DMS114 treated with DMSO at 0.1 percent for 48 hours (cell line): ENCODE measurements at regions not wholly inside any gene's neighbourhood (a gene's known extent, or its start where the extent isn't known, plus 50 kb on each side); places are given as distances from the start of the nearest gene placed in this dataset.
"Not testable (repeated sequence)": the region's sequence is repeated elsewhere in the genome, so short reads cannot be mapped to it uniquely, and the experiment has no call there.

Source experiments
- DNase-seq: peaks from one replicate; lab custom pipeline; 2025; ENCODE audit not compliant: unreplicated experiment; lab: John Stamatoyannopoulos, UW

DNA sequence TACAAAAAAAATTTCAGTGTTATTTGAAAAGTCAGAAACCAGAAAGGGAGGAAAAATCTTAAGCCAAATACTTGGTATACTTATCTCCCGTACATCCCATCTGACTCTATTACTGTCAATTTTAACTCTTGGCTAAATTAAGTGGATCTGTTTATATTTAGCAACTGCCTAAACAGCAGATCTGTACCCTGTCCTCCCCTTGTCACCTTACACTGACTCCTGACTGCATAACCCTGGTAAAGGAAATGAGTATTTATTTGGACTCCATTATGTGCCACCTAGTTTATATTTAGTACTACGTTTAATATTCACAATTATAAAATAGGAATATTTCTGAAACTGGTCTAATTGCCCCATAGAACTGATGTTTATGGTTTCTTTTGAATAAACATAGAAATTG lies 730.2 kb upstream of the GJE1 start:
- DNase-seq = peak; percentile 73

DNA sequence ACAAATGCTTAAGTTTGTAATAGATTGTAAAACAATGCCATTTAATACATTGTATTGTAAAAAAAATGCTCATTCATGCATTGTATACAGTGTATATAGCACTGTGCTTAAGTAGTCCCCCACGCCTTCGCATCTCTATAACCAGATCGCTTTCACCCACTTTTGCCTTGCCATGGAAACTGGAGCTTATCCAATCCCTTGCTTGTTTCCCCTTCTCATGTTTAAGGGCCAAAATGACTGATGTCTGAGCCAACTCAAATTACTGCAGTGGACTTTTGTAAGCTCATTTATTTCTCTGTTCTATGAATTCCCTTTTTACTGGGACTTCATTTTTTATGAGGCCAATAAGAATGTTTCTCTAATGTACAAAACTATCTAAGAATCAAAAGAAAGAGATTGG lies 730.9 kb upstream of the GJE1 start:
- DNase-seq = peak; percentile 90

DNA sequence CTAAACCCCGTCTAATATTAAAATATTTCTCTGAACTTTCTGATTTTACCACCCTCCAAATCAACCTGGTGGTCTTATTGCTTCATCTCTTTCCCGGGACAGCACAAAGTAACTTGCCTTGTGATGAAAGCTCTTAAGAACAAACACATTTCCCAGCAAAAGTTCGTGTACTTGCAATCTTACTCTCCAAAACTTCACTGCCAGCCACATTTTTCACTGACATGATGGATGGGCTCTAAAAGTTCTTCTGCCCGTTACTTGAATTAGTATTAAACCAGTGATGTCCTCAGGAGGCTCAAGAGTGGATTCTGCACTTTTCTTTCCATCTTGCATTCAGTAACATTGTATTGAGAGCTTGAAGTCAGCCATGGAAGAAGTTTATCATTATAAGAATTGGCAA lies 731.6 kb upstream of the GJE1 start:
- peak; percentile 99 for DNase-seq

- peak; percentile 75 for DNase-seq
These were observed 733.8 kb upstream of the GJE1 start for GRCh38 chr6:141398949-141399348.

GRCh38 chr6:141395443-141396008 lies 737.2 kb upstream of the GJE1 start:
- DNase-seq = no peak

- no peak for DNase-seq
These were observed 738.1 kb upstream of the GJE1 start for GRCh38 chr6:141394565-141395051.

- no peak for DNase-seq
These were observed 738.6 kb upstream of the GJE1 start for GRCh38 chr6:141394125-141394536.

DNA sequence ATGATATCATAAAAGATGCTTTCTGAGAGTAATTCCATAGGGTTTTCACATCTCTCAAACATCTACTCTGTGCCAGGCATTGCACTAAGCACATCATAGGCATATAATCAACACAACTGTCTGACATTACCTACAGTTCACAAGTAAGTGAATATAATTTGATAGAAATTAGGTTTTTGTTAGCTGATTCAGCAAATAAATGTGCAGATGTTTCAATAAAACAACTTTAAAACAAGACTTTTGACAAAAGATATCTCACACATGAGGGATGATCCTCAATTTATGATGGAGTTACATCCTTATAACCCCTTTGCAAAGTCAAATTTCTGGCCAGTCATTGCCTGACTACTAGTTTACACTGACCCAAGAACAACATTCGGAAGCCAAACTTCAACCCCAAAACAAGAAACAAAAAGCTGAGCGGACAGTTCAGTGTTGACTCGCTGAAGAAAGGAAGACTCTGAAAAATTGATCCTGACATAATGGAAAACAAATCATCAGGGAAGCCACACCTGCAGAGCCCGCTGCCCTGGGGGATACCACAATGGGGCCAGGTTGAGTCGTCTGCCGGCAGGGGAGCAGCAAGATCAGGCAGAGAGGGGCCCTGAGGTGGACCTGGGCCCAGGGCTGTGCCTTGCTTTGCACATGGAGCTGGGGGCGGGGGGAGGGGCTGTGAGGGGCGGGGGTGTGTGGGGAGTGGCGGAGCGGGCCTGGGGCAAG lies 739.2 kb upstream of the GJE1 start:
- no peak for DNase-seq

DNA sequence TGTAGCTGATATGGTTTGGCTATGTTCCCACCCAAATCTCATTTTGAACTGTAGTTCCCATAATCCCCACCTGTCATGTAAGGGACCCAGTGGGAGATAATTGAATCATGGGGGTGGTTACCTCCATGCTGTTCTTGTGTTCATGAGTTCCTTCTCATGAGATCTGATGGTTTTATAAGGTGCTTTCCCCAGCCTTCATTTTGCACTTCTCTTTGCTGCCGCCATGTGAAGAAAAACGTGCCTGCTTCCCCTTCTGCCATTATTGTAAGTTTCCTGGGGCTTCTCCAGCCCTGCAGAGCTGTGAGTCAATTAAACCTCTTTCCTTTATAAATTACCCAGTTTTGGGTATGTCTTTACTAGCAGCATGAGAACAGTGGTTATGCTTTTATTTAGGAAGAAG lies 741.6 kb upstream of the GJE1 start:
- not testable (repeated sequence) for DNase-seq

DNA sequence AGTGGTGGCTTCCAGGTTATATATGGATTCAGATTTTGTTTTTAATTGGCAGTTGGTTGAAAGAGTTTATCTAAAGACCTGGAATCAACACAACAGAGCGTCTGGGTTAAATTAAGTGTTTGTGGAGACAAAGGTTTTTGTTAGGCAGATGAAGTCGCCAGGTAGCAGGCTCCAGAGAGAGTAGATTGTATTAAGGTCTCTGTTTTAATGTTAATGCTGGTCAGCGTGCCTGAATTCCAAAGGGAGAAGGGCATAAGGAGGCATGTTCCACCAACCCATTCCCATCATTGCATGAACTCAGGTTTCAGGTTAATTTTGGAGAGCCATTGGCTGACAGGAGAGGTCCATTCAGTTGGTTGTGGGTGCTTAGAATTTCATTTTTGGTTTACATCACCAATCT lies 744.1 kb upstream of the GJE1 start:
- DNase-seq = no peak

GRCh38 chr6:141370438-141370837 lies 762.3 kb upstream of the GJE1 start:
- DNase-seq = no peak

DNA sequence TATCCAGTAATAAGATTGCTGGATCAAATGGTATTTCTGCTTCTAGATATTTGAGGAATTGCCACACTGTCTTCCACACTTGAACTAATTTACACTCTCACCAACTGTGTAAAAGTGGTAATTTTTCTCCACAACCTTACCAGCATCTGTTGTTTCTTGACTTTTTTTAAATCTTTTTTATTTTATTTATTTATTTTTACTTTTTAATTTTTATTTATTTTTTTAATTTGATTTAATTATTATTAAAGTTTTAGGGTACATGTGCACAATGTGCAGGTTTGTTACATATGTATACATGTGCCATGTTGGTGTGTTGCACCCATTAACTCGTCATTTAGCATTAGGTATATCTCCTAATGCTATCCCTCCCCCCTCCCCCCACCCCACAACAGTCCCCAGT lies 765.9 kb upstream of the GJE1 start:
- DNase-seq = not testable (repeated sequence)

DNA sequence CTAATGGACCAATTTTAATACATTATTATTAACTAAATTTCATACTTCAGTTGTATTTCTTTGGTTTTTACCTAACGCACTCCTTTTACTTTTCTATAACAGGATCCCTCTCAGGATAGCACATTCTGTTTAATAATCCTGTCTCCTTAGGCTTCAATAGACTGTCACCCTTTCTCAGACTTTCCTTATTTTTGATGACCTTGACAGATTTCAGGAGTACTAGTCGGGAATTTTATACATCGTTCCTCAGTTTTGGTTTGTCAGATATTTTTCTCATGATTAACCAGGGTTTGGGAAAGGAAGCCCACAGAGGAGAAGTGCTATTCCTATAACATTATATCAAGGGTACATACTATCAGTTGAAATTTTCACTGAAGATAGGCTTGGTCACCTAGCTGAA lies 768.0 kb upstream of the GJE1 start:
- DNase-seq = no peak

DNA sequence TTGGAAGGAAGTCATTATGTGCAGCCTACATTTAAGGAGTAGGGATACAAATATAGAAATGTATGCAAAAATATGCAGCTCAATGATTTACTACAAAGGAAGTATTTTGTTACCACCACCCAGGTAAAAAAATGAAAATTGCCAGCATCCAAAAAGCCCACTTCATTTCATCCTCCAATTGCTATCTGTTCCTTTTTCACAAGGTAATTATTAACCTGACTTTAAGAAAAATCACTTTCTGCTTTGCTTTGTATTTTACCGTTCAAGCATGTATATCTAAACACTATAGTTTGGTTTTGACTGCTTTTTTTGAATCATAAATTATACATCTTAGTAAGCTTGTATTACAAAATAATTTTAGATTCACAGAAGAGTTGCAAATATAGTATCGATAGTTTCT lies 768.5 kb upstream of the GJE1 start:
- no peak for DNase-seq

DNA sequence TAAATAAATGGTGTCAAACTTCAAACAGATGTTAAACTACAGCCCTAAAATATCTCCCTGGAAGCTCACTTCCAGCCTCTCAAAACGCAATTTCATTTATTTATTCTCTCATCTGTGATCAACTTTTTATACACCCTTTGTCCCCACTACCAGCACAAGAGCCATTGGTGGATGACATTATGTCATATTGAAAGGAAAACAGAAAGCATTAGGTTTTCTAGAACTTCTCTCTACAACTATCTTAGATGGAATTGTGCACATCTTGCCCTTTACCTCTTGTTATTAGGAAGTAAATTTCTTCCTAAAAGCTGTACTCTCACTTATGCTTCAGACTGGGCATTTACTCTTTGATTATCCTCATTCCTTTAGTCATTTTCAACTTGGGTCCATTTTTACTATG lies 771.2 kb upstream of the GJE1 start:
- no peak for DNase-seq

- no peak for DNase-seq
These were observed 772.8 kb upstream of the GJE1 start for GRCh38 chr6:141359953-141360352.

GRCh38 chr6:141354191-141354955 lies 778.4 kb upstream of the GJE1 start:
- no peak for DNase-seq

- no peak for DNase-seq
These were observed 781.0 kb upstream of the GJE1 start for GRCh38 chr6:141351721-141352120.

- DNase-seq = no peak
These were observed 783.0 kb upstream of the GJE1 start for GRCh38 chr6:141349710-141350109.

GRCh38 chr6:141347906-141348492 lies 784.7 kb upstream of the GJE1 start:
- DNase-seq = no peak

DNA sequence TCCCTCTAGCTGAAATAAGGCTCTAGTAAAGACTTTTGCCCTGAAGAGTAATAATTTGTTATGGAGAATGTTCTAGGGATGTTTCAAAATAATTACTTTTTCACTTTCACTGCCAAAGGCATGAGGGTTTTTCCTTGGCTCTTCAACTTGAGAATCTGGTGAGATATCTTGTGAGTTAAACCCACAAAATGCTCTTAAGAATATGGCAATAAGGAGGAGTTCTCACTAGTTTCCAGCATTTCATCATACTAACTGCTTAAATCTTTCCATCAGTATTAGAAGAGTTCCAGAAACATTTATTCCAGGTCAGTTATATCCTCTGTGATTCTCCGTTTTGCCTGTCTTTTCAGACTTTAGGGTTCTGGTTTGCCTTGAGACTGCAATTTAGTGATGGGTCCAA lies 785.6 kb upstream of the GJE1 start:
- DNase-seq = no peak

DNA sequence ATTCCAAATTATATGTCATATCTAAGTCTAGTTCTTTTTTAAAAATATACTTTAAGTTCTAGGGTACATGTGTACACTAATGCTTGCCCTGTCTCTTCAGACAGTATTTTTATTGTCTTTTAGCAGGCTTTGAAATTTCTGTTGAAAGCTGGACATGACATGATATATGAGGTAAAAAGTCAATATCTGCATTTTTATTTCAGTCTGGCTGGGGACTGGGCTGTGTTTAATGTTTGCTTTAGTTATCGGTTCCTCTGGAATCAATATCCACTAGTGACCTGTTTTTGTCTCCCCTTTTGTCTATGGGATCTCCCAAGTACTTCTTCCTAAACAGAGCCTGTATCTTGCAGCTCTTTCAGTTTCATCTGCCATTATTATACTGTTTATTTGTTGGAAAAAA lies 786.2 kb upstream of the GJE1 start:
- no peak for DNase-seq
